GM12801 (cell line): ENCODE measurements at regions not wholly inside any gene's neighbourhood (a gene's known extent, or its start where the extent isn't known, plus 50 kb on each side); places are given as distances from the start of the nearest gene placed in this dataset.

ENCODE experiments used
- CTCF ChIP-seq: IDR thresholded peaks from one replicate; pipeline ENCODE4 v1.5.1; 2011; ENCODE audit warnings: control low read depth; ENCODE audit not compliant: insufficient read length; ENCODE audit errors: extremely low read depth

GRCh38 chr2:163474319-163474744 is 261.5 kb downstream of the FIGN start:
- no peak for TF ChIP-seq CTCF

GRCh38 chr2:163471947-163472346 is 263.9 kb downstream of the FIGN start:
- TF ChIP-seq CTCF, result no peak

DNA sequence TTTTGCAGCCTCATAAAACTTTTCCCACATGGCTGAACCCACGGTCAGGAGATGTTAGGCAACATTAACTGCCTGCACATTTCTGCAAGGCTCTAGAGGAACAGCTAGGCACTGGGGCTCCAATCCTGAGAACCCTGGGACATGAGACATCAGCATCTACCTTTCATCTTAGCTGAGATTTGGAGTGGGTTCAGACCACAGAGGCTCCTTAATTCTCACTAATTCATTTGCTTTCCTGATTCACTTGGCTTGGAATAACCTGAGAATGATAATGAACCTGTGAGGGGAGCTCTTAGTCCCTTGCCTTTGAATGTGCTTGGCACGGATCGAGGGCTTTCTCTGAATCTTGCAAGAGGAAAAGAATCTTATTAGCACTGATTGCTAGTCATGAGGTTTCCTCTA is 266.2 kb downstream of the FIGN start:
- TF ChIP-seq CTCF, result no peak

DNA sequence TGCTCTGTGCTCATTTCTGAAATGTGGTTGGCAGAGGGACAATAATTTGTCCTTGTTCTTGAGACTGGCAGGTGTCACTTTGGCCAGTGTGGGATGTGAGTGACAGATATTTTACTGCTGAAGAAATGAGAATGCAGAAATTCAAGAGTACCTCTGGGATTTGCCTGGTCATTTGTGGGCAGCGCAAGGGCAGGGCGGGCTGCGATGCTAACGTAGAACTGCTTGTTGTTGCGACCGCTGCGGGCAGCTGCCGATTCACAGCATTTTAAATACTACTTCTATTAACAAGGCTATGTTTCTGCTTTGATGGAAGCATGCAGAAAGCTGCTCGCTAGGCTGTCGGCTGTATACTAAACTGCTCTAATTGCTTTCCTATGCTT is 268.6 kb downstream of the FIGN start:
- TF ChIP-seq CTCF, result no peak

GRCh38 chr2:163466331-163467250 is 269.2 kb downstream of the FIGN start:
- no peak for TF ChIP-seq CTCF

DNA sequence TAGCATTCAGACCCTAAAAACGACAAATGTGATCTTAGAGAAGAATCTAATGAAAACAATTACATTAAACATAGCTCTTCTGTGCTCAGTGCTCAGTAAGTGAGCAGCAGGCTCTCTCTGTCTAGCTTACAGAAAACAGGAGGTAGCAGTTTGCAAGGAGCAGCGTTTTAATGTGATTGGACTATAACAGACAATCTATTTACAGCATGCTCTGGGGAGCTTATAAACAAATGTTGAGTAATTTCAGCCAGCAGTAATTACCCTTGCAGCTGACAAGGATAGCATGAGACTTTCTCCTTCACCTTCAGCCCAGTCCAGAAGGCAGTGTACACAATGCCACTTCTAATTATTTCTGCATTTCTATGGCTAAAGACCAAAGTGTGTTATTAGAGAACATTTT is 270.4 kb downstream of the FIGN start:
- TF ChIP-seq CTCF, result no peak

DNA sequence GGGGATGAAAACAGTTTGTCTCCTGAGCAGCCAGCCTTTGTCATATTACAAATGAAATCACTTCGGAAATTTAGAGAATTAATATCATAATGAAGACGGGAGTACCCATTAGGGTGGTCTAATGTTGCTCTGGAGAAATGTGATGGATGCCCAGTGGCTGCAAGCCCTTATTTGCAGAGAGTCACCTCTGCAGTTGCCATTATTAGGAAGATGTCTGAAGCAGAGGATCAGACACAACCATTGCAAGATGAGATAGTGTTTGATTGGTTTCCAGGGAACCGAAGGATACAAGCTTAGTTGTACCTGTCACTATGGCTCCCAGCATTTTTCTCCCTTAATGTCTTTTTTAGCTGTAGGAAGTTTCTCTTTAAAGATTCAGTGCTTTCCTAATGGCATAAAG is 272.4 kb downstream of the FIGN start:
- no peak for TF ChIP-seq CTCF

- no peak for TF ChIP-seq CTCF
Observed at GRCh38 chr2:163462993-163463392, 272.8 kb downstream of the FIGN start.
